Panc1 (cell line): ENCODE measurements at regions not wholly inside any gene's neighbourhood (a gene's known extent, or its start where the extent isn't known, plus 50 kb on each side); places are given as distances from the start of the nearest gene placed in this dataset.

Experiments used
- ATAC-seq: fragments of 200-7000 bp; cut with Tn5 transposase; 2 replicates; pipeline ENCODE4 v1.9.1; 2020; ENCODE audit warnings: mild to moderate bottlenecking, moderate library complexity
- BruUV-seq: library from RNA; stranded (reverse); fragments of 400-500 nt; replicated peaks from 2 replicates; lab custom pipeline; 2021; lab: Mats Ljungman, UMichigan
- CTCF ChIA-PET: fragments of 300-600 bp; sonication (Branson Sonifier 250); formaldehyde crosslinking; loops from one replicate; lab custom pipeline; 2022; ENCODE audit warnings: antibody characterized with exemption; lab: Charles Lee
- POLR2A ChIA-PET: fragments of 300-600 bp; sonication (Branson Sonifier 250); formaldehyde crosslinking; loops from one replicate; lab custom pipeline; 2022; ENCODE audit warnings: antibody characterized with exemption; lab: Charles Lee
- DNase-seq: peaks from one replicate; pipeline ENCODE4 v3.0.0-alpha.2; 2010; ENCODE audit warnings: low read depth, low spot score
- H3K27ac ChIP-seq: 2 replicates; pipeline ENCODE4 v1.5.1; 2011; ENCODE audit warnings: mild to moderate bottlenecking, low read length, inconsistent platforms
- H3K27me3 ChIP-seq: fragments of 200-500 bp; sonication (Bioruptor generic); 2 replicates; pipeline ENCODE4 v1.6.0; 2014; ENCODE audit warnings: low read length, inconsistent platforms; ENCODE audit not compliant: control insufficient read depth, insufficient read depth
- H3K36me3 ChIP-seq: fragments of 200-500 bp; sonication (Bioruptor generic); 2 replicates; pipeline ENCODE4 v1.5.1; 2014; ENCODE audit warnings: inconsistent platforms, mild to moderate bottlenecking, low read length, moderate library complexity; ENCODE audit not compliant: control insufficient read depth, insufficient read depth
- H3K4me1 ChIP-seq: 2 replicates; pipeline ENCODE4 v1.5.1; 2011; ENCODE audit warnings: inconsistent platforms, mild to moderate bottlenecking, low read length, moderate library complexity; ENCODE audit not compliant: control insufficient read depth, insufficient read depth
- H3K4me3 ChIP-seq, 2 experiments: 2 replicates each; pipeline ENCODE4 v1.5.1; 2011 to 2012; ENCODE audit warnings: low read depth in 2 of 2, low read length in 2 of 2, mild to moderate bottlenecking in 2 of 2, inconsistent platforms in 1 of 2, moderate library complexity in 1 of 2
- H3K9me3 ChIP-seq: fragments of 200-500 bp; sonication (Bioruptor generic); 2 replicates; pipeline ENCODE4 v1.5.1; 2014; ENCODE audit warnings: low read depth, mild to moderate bottlenecking, inconsistent platforms, low read length, moderate library complexity; ENCODE audit not compliant: control insufficient read depth, insufficient read depth
- POLR2AphosphoS5 ChIP-seq: IDR thresholded peaks from 2 replicates; pipeline ENCODE4 v1.6.1; 2012; ENCODE audit warnings: mild to moderate bottlenecking, low read depth, low read length, moderate library complexity
- SIN3A ChIP-seq: IDR thresholded peaks from 2 replicates; pipeline ENCODE4 v1.6.1; 2012; ENCODE audit warnings: low read depth, mild to moderate bottlenecking, low read length, moderate library complexity, borderline replicate concordance; ENCODE audit not compliant: insufficient read depth
- TCF7L2 ChIP-seq: IDR thresholded peaks from 2 replicates; pipeline ENCODE4 v1.6.1; 2011; ENCODE audit warnings: mild to moderate bottlenecking, low read depth, low read length, inconsistent platforms
- in situ Hi-C: cut with HindIII; loops from 2 replicates; pipeline ENCODE4 v1.10.0; 2016; ENCODE audit warnings: low sequenced_read_pairs, low pct_unique_long_range_greater_than_20kb
- intact Hi-C: fragments of 100-400 bp; cut with micrococcal nuclease; formaldehyde crosslinking; loops from one replicate; pipeline ENCODE4 v1.10.0; 2022; ENCODE audit not compliant: unreplicated experiment
- TF ChIP-seq, protein P1 (sequence below), 2 experiments: IDR thresholded peaks; 2 replicates each; pipeline ENCODE4 v1.6.1; 2011 to 2012; ENCODE audit warnings: low read depth in 2 of 2, control low read depth in 1 of 2, low read length in 1 of 2, mild to moderate bottlenecking in 1 of 2, moderate library complexity in 1 of 2; ENCODE audit not compliant: insufficient read depth in 1 of 2
- TF ChIP-seq, protein P2 (sequence below): fragments of 450-650 bp; IDR thresholded peaks from 2 replicates; pipeline ENCODE4 v1.5.1; 2017; ENCODE audit warnings: mild to moderate bottlenecking

GRCh38 chr16:51545951-51546350 lies 394.9 kb upstream of the SALL1 start:
- H3K27me3 ChIP-seq = no peaks in the 10 kb centered on the region
- no peak overlapping the region for H3K4me3 ChIP-seq
- ChIA-PET POLR2A (no interaction called here), CTCF (no interaction called here)
- TF ChIP-seq SIN3A (no peak), POLR2AphosphoS5 (no peak), TCF7L2 (no peak)
- TF ChIP-seq, protein P1, sequence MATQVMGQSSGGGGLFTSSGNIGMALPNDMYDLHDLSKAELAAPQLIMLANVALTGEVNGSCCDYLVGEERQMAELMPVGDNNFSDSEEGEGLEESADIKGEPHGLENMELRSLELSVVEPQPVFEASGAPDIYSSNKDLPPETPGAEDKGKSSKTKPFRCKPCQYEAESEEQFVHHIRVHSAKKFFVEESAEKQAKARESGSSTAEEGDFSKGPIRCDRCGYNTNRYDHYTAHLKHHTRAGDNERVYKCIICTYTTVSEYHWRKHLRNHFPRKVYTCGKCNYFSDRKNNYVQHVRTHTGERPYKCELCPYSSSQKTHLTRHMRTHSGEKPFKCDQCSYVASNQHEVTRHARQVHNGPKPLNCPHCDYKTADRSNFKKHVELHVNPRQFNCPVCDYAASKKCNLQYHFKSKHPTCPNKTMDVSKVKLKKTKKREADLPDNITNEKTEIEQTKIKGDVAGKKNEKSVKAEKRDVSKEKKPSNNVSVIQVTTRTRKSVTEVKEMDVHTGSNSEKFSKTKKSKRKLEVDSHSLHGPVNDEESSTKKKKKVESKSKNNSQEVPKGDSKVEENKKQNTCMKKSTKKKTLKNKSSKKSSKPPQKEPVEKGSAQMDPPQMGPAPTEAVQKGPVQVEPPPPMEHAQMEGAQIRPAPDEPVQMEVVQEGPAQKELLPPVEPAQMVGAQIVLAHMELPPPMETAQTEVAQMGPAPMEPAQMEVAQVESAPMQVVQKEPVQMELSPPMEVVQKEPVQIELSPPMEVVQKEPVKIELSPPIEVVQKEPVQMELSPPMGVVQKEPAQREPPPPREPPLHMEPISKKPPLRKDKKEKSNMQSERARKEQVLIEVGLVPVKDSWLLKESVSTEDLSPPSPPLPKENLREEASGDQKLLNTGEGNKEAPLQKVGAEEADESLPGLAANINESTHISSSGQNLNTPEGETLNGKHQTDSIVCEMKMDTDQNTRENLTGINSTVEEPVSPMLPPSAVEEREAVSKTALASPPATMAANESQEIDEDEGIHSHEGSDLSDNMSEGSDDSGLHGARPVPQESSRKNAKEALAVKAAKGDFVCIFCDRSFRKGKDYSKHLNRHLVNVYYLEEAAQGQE (IDR thresholded peaks at IDR 0.05; ENCODE audit: insufficient read depth in 1 of 2, low read depth in 2 of 2, low read length in 1 of 2) = no peak
- TF ChIP-seq, protein P2, sequence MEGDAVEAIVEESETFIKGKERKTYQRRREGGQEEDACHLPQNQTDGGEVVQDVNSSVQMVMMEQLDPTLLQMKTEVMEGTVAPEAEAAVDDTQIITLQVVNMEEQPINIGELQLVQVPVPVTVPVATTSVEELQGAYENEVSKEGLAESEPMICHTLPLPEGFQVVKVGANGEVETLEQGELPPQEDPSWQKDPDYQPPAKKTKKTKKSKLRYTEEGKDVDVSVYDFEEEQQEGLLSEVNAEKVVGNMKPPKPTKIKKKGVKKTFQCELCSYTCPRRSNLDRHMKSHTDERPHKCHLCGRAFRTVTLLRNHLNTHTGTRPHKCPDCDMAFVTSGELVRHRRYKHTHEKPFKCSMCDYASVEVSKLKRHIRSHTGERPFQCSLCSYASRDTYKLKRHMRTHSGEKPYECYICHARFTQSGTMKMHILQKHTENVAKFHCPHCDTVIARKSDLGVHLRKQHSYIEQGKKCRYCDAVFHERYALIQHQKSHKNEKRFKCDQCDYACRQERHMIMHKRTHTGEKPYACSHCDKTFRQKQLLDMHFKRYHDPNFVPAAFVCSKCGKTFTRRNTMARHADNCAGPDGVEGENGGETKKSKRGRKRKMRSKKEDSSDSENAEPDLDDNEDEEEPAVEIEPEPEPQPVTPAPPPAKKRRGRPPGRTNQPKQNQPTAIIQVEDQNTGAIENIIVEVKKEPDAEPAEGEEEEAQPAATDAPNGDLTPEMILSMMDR = no peak
- no peak for DNase-seq
- H3K36me3 ChIP-seq = no peaks in the 10 kb centered on the region
- BruUV-seq = no TSS peak
- no peak for ATAC-seq
- intact Hi-C loops (no loop called here), in situ Hi-C loops (no loop called here)
- H3K27ac ChIP-seq = no peak overlapping the region
- H3K9me3 ChIP-seq = no peaks in the 10 kb centered on the region
- no peaks in the 10 kb centered on the region for H3K4me1 ChIP-seq

GRCh38 chr16:51544851-51545467 lies 393.9 kb upstream of the SALL1 start:
- Histone ChIP-seq H3K9me3 (no peaks in the 10 kb centered on the region), H3K4me3 (no peak overlapping the region), H3K27ac (no peak overlapping the region), H3K4me1 (no peaks in the 10 kb centered on the region), H3K36me3 (no peaks in the 10 kb centered on the region), H3K27me3 (no peaks in the 10 kb centered on the region)
- ATAC-seq = no peak
- intact Hi-C loops = no loop called here
- ChIA-PET POLR2A (no interaction called here), CTCF (no interaction called here)
- in situ Hi-C loops = no loop called here
- no TSS peak for BruUV-seq
- TF ChIP-seq SIN3A (no peak), TCF7L2 (no peak), POLR2AphosphoS5 (no peak)
- TF ChIP-seq, protein P2 = no peak
- TF ChIP-seq, protein P1 (IDR thresholded peaks at IDR 0.05; ENCODE audit: insufficient read depth in 1 of 2, low read depth in 2 of 2, low read length in 1 of 2) = no peak
- DNase-seq = no peak
